ENCODE measurements at regions not wholly inside any gene's neighbourhood (a gene's known extent, or its start where the extent isn't known, plus 50 kb on each side); places are given as distances from the start of the nearest gene placed in this dataset.

DNA sequence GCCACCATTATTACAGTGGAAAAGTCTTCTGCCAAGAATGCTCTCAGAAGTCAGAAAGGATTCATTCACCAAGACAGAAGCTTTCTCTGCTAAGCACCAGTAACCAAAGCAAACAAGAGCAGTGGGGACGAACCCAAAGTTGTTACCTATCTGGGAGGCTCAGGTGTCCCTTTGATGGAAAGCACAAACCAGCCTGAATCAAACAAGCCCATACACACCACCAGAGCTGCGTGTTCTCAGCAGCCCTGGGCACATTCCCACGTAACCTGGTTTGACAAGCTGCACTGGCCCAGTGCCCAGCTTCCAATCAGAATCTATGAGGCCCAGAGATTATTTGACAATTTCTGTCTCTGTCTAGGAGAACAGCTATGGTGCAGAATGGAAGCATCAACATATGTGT, 252.6 kb downstream of the ACTL7B start:
- Histone ChIP-seq H3K79me2 (ENCODE audit: insufficient read depth, low read length) (no peaks in the 10 kb centered on the region), H3K27ac (ENCODE audit: low read depth, low read length) (no peak overlapping the region), H3K4me3 (replicated peaks in 1 of 2; ENCODE audit: low read depth in 1 of 2, low read length in 2 of 2) (no peak overlapping the region), H3K9me3 (ENCODE audit: control insufficient read depth in 1 of 2, insufficient read depth in 1 of 2, low read depth in 1 of 2, low read length in 2 of 2) (no peaks in the 10 kb centered on the region), H2AFZ (ENCODE audit: low read depth, low read length, poor library complexity, severe bottlenecking) (no peak overlapping the region), H3K9me2 (ENCODE audit: insufficient read depth) (no peaks in the 10 kb centered on the region), H4K20me1 (ENCODE audit: insufficient read depth) (no peaks in the 10 kb centered on the region), H3K27me3 (ENCODE audit: insufficient read depth, low read length) (no peaks in the 10 kb centered on the region), H3K4me1 (ENCODE audit: control insufficient read depth in 1 of 2, insufficient read depth in 2 of 2, low read length in 2 of 2) (no peaks in the 10 kb centered on the region), H3K36me3 (ENCODE audit: control insufficient read depth in 1 of 2, insufficient read depth in 2 of 2, low read length in 2 of 2) (no peaks in the 10 kb centered on the region), H3K4me2 (ENCODE audit: low read length) (no peak overlapping the region), H3K9ac (ENCODE audit: low read length) (no peak overlapping the region)
- DNase-seq (ENCODE audit: low read depth, low spot score): no peak
- TF ChIP-seq EZH2phosphoT487 (IDR thresholded peaks at IDR 0.05; ENCODE audit: borderline replicate concordance) (no peak), SRF (IDR thresholded peaks at IDR 0.05; ENCODE audit: low read depth) (no peak), FOSL1 (IDR thresholded peaks at IDR 0.05; ENCODE audit: low read depth) (no peak), ZNF274 (IDR thresholded peaks at IDR 0.05; ENCODE audit: low read depth, low read length) (no peak), EZH2 (IDR thresholded peaks at IDR 0.05) (no peak), SIN3A (IDR thresholded peaks at IDR 0.05; ENCODE audit: low read depth) (no peak), CBX3 (IDR thresholded peaks at IDR 0.05; ENCODE audit: low read depth) (no peak), ZFX (IDR thresholded peaks at IDR 0.05) (no peak), ELF1 (IDR thresholded peaks at IDR 0.05; ENCODE audit: borderline replicate concordance, low read depth) (no peak), YY1 (IDR thresholded peaks at IDR 0.05; ENCODE audit: extremely low read depth, insufficient replicate concordance, low read depth, low read length) (no peak), TCF7L2 (IDR thresholded peaks at IDR 0.05; ENCODE audit: borderline replicate concordance, extremely low read depth, insufficient read depth, insufficient read length) (no peak), POLR2AphosphoS5 (IDR thresholded peaks at IDR 0.05; ENCODE audit: low read depth, low read length) (no peak), EGR1 (IDR thresholded peaks at IDR 0.05; ENCODE audit: low read depth) (no peak)
- TF ChIP-seq, protein P1, sequence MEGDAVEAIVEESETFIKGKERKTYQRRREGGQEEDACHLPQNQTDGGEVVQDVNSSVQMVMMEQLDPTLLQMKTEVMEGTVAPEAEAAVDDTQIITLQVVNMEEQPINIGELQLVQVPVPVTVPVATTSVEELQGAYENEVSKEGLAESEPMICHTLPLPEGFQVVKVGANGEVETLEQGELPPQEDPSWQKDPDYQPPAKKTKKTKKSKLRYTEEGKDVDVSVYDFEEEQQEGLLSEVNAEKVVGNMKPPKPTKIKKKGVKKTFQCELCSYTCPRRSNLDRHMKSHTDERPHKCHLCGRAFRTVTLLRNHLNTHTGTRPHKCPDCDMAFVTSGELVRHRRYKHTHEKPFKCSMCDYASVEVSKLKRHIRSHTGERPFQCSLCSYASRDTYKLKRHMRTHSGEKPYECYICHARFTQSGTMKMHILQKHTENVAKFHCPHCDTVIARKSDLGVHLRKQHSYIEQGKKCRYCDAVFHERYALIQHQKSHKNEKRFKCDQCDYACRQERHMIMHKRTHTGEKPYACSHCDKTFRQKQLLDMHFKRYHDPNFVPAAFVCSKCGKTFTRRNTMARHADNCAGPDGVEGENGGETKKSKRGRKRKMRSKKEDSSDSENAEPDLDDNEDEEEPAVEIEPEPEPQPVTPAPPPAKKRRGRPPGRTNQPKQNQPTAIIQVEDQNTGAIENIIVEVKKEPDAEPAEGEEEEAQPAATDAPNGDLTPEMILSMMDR (IDR thresholded peaks at IDR 0.05 in 2 of 3, conservative IDR thresholded peaks at IDR 0.05 in 1 of 3; ENCODE audit: borderline replicate concordance in 1 of 3, insufficient read depth in 1 of 3, low read depth in 2 of 3, low read length in 2 of 3): no peak
- TF ChIP-seq, protein P2, sequence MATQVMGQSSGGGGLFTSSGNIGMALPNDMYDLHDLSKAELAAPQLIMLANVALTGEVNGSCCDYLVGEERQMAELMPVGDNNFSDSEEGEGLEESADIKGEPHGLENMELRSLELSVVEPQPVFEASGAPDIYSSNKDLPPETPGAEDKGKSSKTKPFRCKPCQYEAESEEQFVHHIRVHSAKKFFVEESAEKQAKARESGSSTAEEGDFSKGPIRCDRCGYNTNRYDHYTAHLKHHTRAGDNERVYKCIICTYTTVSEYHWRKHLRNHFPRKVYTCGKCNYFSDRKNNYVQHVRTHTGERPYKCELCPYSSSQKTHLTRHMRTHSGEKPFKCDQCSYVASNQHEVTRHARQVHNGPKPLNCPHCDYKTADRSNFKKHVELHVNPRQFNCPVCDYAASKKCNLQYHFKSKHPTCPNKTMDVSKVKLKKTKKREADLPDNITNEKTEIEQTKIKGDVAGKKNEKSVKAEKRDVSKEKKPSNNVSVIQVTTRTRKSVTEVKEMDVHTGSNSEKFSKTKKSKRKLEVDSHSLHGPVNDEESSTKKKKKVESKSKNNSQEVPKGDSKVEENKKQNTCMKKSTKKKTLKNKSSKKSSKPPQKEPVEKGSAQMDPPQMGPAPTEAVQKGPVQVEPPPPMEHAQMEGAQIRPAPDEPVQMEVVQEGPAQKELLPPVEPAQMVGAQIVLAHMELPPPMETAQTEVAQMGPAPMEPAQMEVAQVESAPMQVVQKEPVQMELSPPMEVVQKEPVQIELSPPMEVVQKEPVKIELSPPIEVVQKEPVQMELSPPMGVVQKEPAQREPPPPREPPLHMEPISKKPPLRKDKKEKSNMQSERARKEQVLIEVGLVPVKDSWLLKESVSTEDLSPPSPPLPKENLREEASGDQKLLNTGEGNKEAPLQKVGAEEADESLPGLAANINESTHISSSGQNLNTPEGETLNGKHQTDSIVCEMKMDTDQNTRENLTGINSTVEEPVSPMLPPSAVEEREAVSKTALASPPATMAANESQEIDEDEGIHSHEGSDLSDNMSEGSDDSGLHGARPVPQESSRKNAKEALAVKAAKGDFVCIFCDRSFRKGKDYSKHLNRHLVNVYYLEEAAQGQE (IDR thresholded peaks at IDR 0.05; ENCODE audit: low read depth): no peak
- TF ChIP-seq, protein P3, sequence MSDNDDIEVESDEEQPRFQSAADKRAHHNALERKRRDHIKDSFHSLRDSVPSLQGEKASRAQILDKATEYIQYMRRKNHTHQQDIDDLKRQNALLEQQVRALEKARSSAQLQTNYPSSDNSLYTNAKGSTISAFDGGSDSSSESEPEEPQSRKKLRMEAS (IDR thresholded peaks at IDR 0.05): no peak
- no peak for ATAC-seq
- no TSS peak for BruUV-seq (replicated peaks)
- CTCF ChIA-PET: no interaction called here
- intact Hi-C loops (cut with micrococcal nuclease): no loop called here
- POLR2A ChIA-PET: no interaction called here
- RAD21 ChIA-PET (ENCODE audit: low non-redundant PET in 1 of 2, low total read pairs in 2 of 2, uncharacterized antibody in 2 of 2, unreplicated experiment in 2 of 2): no interaction called here

Measured in HCT116 (cell line).